ENCODE measurements at regions not wholly inside any gene's neighbourhood (a gene's known extent, or its start where the extent isn't known, plus 50 kb on each side); places are given as distances from the start of the nearest gene placed in this dataset.

DNA sequence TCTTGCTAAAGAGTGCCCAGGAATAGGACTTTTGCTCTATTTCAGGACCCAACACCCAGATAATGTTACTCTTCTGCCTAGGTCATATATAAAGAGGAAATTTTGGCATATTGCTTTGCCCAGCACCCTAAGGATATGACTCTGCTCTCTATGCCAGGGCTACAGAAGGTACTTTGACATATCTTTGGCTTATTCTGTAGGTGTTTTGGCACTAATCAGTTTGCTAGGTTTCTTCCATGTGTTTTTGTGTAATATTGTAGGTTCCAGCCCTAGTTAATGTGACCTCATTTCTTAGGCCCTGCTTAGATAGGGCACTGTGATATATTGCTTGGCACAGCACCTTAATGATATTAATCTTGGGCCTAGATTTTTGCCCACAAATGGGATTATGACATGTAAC, 842.9 kb upstream of the TSPY4 start:
- Histone ChIP-seq H3K79me1 (ENCODE audit: low read length) (no peaks in the 10 kb centered on the region), H2BK5ac (ENCODE audit: low read length) (no peak overlapping the region), H2AK5ac (ENCODE audit: low read length) (no peak overlapping the region), H3K56ac (ENCODE audit: low read length) (no peak overlapping the region), H4K8ac (ENCODE audit: low read depth, low read length) (no peak overlapping the region), H3K27ac (ENCODE audit: low read depth, low read length) (no peak overlapping the region), H4K5ac (ENCODE audit: low read length) (no peak overlapping the region), H3K36me3 (ENCODE audit: control insufficient read depth, insufficient read depth, low read length) (no peaks in the 10 kb centered on the region), H2BK120ac (ENCODE audit: low read depth, low read length) (no peak overlapping the region), H3K79me2 (ENCODE audit: control insufficient read depth, insufficient read depth, low read length) (no peaks in the 10 kb centered on the region), H3K9ac (ENCODE audit: low read length) (no peak overlapping the region), H3K4ac (ENCODE audit: low read depth, low read length) (no peak overlapping the region), H2BK15ac (replicated peaks; ENCODE audit: low read depth) (no peak overlapping the region), H3K23ac (ENCODE audit: low read length) (no peak overlapping the region), H3K18ac (ENCODE audit: low read length) (no peak overlapping the region), H3K4me3 (ENCODE audit: low read length) (no peak overlapping the region), H3K4me2 (ENCODE audit: low read length) (no peak overlapping the region), H3K4me1 (ENCODE audit: control insufficient read depth, low read depth, low read length) (no peaks in the 10 kb centered on the region), H3K27me3 (ENCODE audit: insufficient read depth, low read length, poor library complexity) (no peaks in the 10 kb centered on the region)
- DNase-seq, result no peak

DNA sequence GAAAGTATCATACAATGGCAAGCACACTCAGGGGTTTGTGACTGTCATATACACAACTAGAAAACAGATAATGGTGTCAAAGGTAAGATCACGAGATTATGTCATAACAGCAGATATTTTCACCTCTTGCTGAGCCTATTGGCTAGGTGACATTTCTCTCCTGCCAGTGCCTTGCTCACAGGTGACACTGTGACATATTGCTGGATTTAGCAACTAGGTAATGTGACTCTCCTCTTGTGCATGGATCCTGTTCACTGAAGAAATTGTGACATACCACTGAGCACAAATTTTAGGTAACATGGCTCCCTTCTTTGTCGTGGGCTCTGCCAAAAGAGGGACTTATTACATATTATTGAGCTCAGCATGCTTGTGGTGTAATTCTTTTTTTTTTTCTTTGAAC, 842.0 kb upstream of the TSPY4 start:
- no peaks in the 10 kb centered on the region for H3K79me2 ChIP-seq (ENCODE audit: control insufficient read depth, insufficient read depth, low read length)
- H4K8ac ChIP-seq (ENCODE audit: low read depth, low read length), result no peak overlapping the region
- no peak overlapping the region for H3K56ac ChIP-seq (ENCODE audit: low read length)
- H3K27me3 ChIP-seq (ENCODE audit: insufficient read depth, low read length, poor library complexity), result no peaks in the 10 kb centered on the region
- no peak overlapping the region for H3K4me2 ChIP-seq (ENCODE audit: low read length)
- H3K36me3 ChIP-seq (ENCODE audit: control insufficient read depth, insufficient read depth, low read length), result no peaks in the 10 kb centered on the region
- no peak overlapping the region for H2BK15ac ChIP-seq (replicated peaks; ENCODE audit: low read depth)
- WGBS (ENCODE audit: extremely low coverage, insufficient coverage, low lambda C conversion rate), result no CpG with 5 or more reads among the region's 2 CpGs
- no peaks in the 10 kb centered on the region for H3K79me1 ChIP-seq (ENCODE audit: low read length)
- H3K4me3 ChIP-seq (ENCODE audit: low read length), result no peak overlapping the region
- H3K18ac ChIP-seq (ENCODE audit: low read length), result no peak overlapping the region
- no peak overlapping the region for H2AK5ac ChIP-seq (ENCODE audit: low read length)
- H3K27ac ChIP-seq (ENCODE audit: low read depth, low read length), result no peak overlapping the region
- H3K23ac ChIP-seq (ENCODE audit: low read length), result no peak overlapping the region
- H4K5ac ChIP-seq (ENCODE audit: low read length), result no peak overlapping the region
- no peak for DNase-seq
- no peaks in the 10 kb centered on the region for H3K4me1 ChIP-seq (ENCODE audit: control insufficient read depth, low read depth, low read length)
- no peak overlapping the region for H3K9ac ChIP-seq (ENCODE audit: low read length)
- no peak overlapping the region for H2BK120ac ChIP-seq (ENCODE audit: low read depth, low read length)
- no peak overlapping the region for H3K4ac ChIP-seq (ENCODE audit: low read depth, low read length)
- H2BK5ac ChIP-seq (ENCODE audit: low read length), result no peak overlapping the region

DNA sequence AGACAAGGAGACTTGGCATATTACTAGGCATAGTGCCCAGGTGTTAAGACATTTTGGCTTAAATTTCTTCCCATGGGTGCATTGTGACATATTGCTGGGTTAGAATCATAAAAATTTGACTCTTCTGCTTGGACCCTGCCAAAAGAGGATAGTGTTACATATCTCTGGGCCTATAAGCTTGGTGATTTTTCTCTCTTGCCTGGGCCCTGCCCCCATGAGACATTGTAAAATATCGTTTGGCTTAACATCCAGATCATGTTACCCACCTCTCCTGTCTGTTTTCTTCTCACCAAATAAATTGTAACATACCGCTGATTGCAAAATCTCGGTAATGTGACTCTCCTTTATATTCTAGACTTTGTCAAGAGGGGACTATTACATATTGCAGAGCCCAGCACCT, 836.4 kb upstream of the TSPY4 start:
- no peak overlapping the region for H3K4ac ChIP-seq (ENCODE audit: low read depth, low read length)
- no peak overlapping the region for H2BK5ac ChIP-seq (ENCODE audit: low read length)
- no peak overlapping the region for H3K4me2 ChIP-seq (ENCODE audit: low read length)
- no peak overlapping the region for H2AK5ac ChIP-seq (ENCODE audit: low read length)
- no peaks in the 10 kb centered on the region for H3K36me3 ChIP-seq (ENCODE audit: control insufficient read depth, insufficient read depth, low read length)
- H3K56ac ChIP-seq (ENCODE audit: low read length), result no peak overlapping the region
- no peaks in the 10 kb centered on the region for H3K79me1 ChIP-seq (ENCODE audit: low read length)
- H3K79me2 ChIP-seq (ENCODE audit: control insufficient read depth, insufficient read depth, low read length), result no peaks in the 10 kb centered on the region
- WGBS (ENCODE audit: extremely low coverage, insufficient coverage, low lambda C conversion rate), result no CpG with 5 or more reads among the region's 3 CpGs
- H3K4me3 ChIP-seq (ENCODE audit: low read length), result no peak overlapping the region
- no peak overlapping the region for H4K5ac ChIP-seq (ENCODE audit: low read length)
- H2BK120ac ChIP-seq (ENCODE audit: low read depth, low read length), result no peak overlapping the region
- no peaks in the 10 kb centered on the region for H3K4me1 ChIP-seq (ENCODE audit: control insufficient read depth, low read depth, low read length)
- H3K27me3 ChIP-seq (ENCODE audit: insufficient read depth, low read length, poor library complexity), result no peaks in the 10 kb centered on the region
- H3K18ac ChIP-seq (ENCODE audit: low read length), result no peak overlapping the region
- H3K23ac ChIP-seq (ENCODE audit: low read length), result no peak overlapping the region
- no peak overlapping the region for H3K9ac ChIP-seq (ENCODE audit: low read length)
- no peak for DNase-seq
- no peak overlapping the region for H3K27ac ChIP-seq (ENCODE audit: low read depth, low read length)
- H2BK15ac ChIP-seq (replicated peaks; ENCODE audit: low read depth), result no peak overlapping the region
- no peak overlapping the region for H4K8ac ChIP-seq (ENCODE audit: low read depth, low read length)

DNA sequence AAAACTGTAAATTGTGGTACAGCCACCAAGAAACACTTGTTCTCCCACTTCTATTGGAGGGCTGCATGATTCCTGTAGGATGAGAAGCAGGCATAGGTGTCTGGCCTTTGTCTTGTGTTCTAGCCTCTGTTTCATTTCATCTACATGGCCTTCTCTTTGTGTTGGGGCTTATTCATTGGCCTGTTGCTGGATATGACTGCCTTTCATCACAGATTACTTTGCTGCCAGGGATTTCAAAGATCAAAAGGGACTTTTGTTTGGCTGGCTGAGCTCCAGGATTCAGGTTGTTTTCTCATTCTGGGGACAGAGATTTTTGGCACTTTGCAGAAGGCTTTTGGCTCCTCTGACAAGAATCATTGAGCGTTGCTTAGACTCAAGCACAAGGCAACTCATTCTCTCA, 803.8 kb upstream of the TSPY4 start:
- Histone ChIP-seq H3K4ac (ENCODE audit: low read depth, low read length) (no peak overlapping the region), H2BK5ac (ENCODE audit: low read length) (no peak overlapping the region), H3K27me3 (ENCODE audit: insufficient read depth, low read length, poor library complexity) (no peaks in the 10 kb centered on the region), H3K27ac (ENCODE audit: low read depth, low read length) (no peak overlapping the region), H3K4me2 (ENCODE audit: low read length) (no peak overlapping the region), H3K23ac (ENCODE audit: low read length) (no peak overlapping the region), H2BK15ac (replicated peaks; ENCODE audit: low read depth) (no peak overlapping the region), H3K18ac (ENCODE audit: low read length) (no peak overlapping the region), H4K5ac (ENCODE audit: low read length) (no peak overlapping the region), H2BK120ac (ENCODE audit: low read depth, low read length) (no peak overlapping the region), H3K9ac (ENCODE audit: low read length) (no peak overlapping the region), H3K4me1 (ENCODE audit: control insufficient read depth, low read depth, low read length) (no peaks in the 10 kb centered on the region), H4K8ac (ENCODE audit: low read depth, low read length) (no peak overlapping the region), H3K56ac (ENCODE audit: low read length) (no peak overlapping the region), H3K36me3 (ENCODE audit: control insufficient read depth, insufficient read depth, low read length) (no peaks in the 10 kb centered on the region), H2AK5ac (ENCODE audit: low read length) (no peak overlapping the region), H3K4me3 (ENCODE audit: low read length) (no peak overlapping the region), H3K79me1 (ENCODE audit: low read length) (no peaks in the 10 kb centered on the region), H3K79me2 (ENCODE audit: control insufficient read depth, insufficient read depth, low read length) (no peaks in the 10 kb centered on the region)
- WGBS (ENCODE audit: extremely low coverage, insufficient coverage, low lambda C conversion rate), result no CpG with 5 or more reads among the region's 1 CpG
- no peak for DNase-seq

DNA sequence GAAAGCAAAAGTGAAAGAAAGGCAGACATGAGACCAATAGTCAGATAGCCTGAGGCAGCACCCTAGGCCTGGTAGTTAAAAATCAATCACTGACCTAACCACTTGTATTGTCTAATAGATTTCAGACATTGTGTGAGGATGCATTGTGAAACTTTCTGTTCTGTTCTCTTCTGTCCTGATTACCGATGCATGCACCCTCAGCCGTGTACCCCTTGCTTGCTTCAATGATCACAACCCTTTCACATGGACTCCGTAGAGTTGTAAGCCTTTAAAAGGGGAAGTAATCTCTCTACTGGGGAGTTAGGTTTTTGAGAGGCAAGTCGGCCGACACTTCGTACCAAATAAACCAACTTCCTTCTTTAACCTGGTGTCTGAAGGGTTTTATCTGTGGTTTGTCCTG, 801.6 kb upstream of the TSPY4 start:
- Histone ChIP-seq H3K27ac (ENCODE audit: low read depth, low read length) (no peak overlapping the region), H2BK120ac (ENCODE audit: low read depth, low read length) (no peak overlapping the region), H3K27me3 (ENCODE audit: insufficient read depth, low read length, poor library complexity) (no peaks in the 10 kb centered on the region), H3K9ac (ENCODE audit: low read length) (no peak overlapping the region), H3K4me2 (ENCODE audit: low read length) (no peak overlapping the region), H4K5ac (ENCODE audit: low read length) (no peak overlapping the region), H3K79me2 (ENCODE audit: control insufficient read depth, insufficient read depth, low read length) (no peaks in the 10 kb centered on the region), H3K79me1 (ENCODE audit: low read length) (no peaks in the 10 kb centered on the region), H3K18ac (ENCODE audit: low read length) (no peak overlapping the region), H2BK5ac (ENCODE audit: low read length) (no peak overlapping the region), H4K8ac (ENCODE audit: low read depth, low read length) (no peak overlapping the region), H2AK5ac (ENCODE audit: low read length) (no peak overlapping the region), H3K56ac (ENCODE audit: low read length) (no peak overlapping the region), H3K4me3 (ENCODE audit: low read length) (no peak overlapping the region), H3K4ac (ENCODE audit: low read depth, low read length) (no peak overlapping the region), H2BK15ac (replicated peaks; ENCODE audit: low read depth) (no peak overlapping the region), H3K23ac (ENCODE audit: low read length) (no peak overlapping the region), H3K4me1 (ENCODE audit: control insufficient read depth, low read depth, low read length) (no peaks in the 10 kb centered on the region), H3K36me3 (ENCODE audit: control insufficient read depth, insufficient read depth, low read length) (no peaks in the 10 kb centered on the region)
- no peak for DNase-seq
- no CpG with 5 or more reads among the region's 6 CpGs for WGBS (ENCODE audit: extremely low coverage, insufficient coverage, low lambda C conversion rate)

DNA sequence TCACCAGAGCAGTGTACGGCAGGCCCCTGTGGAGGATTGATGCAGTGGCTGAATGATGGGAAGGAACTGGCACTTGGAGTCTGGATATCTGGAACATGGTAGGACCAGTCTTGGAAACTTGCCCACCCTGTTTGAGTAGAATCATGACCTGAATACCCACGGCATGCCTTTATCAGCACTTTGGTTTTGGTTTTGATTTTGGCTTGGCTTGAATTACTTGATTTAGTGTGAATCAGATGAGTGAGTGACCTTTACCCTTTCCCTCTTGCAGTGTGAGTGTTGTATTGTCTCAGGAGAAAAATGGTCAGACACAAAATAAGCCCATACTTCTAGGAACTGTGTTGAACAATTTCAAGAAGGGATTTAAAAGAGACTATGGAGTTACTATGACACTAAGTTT, 801.0 kb upstream of the TSPY4 start:
- Histone ChIP-seq H3K27me3 (ENCODE audit: insufficient read depth, low read length, poor library complexity) (no peaks in the 10 kb centered on the region), H3K18ac (ENCODE audit: low read length) (no peak overlapping the region), H3K36me3 (ENCODE audit: control insufficient read depth, insufficient read depth, low read length) (no peaks in the 10 kb centered on the region), H4K5ac (ENCODE audit: low read length) (no peak overlapping the region), H3K4ac (ENCODE audit: low read depth, low read length) (no peak overlapping the region), H3K79me1 (ENCODE audit: low read length) (no peaks in the 10 kb centered on the region), H3K4me1 (ENCODE audit: control insufficient read depth, low read depth, low read length) (no peaks in the 10 kb centered on the region), H3K4me3 (ENCODE audit: low read length) (no peak overlapping the region), H3K27ac (ENCODE audit: low read depth, low read length) (no peak overlapping the region), H3K4me2 (ENCODE audit: low read length) (no peak overlapping the region), H2BK15ac (replicated peaks; ENCODE audit: low read depth) (no peak overlapping the region), H4K8ac (ENCODE audit: low read depth, low read length) (no peak overlapping the region), H2AK5ac (ENCODE audit: low read length) (no peak overlapping the region), H3K9ac (ENCODE audit: low read length) (no peak overlapping the region), H2BK5ac (ENCODE audit: low read length) (no peak overlapping the region), H3K23ac (ENCODE audit: low read length) (no peak overlapping the region), H2BK120ac (ENCODE audit: low read depth, low read length) (no peak overlapping the region), H3K56ac (ENCODE audit: low read length) (no peak overlapping the region), H3K79me2 (ENCODE audit: control insufficient read depth, insufficient read depth, low read length) (no peaks in the 10 kb centered on the region)
- DNase-seq, result no peak
- WGBS (ENCODE audit: extremely low coverage, insufficient coverage, low lambda C conversion rate), result no CpG with 5 or more reads among the region's 2 CpGs
